HG03045 (cell line): ENCODE measurements at regions not wholly inside any gene's neighbourhood (a gene's known extent, or its start where the extent isn't known, plus 50 kb on each side); places are given as distances from the start of the nearest gene placed in this dataset.
"Not testable (repeated sequence)": the region's sequence is repeated elsewhere in the genome, so short reads cannot be mapped to it uniquely, and the experiment has no call there.

ENCODE experiments used
- ATAC-seq: cut with Tn5 transposase; IDR thresholded peaks from one replicate; pipeline ENCODE4 v1.9.1; 2021; ENCODE audit warnings: mild to moderate bottlenecking, moderate library complexity; ENCODE audit not compliant: unreplicated experiment

DNA sequence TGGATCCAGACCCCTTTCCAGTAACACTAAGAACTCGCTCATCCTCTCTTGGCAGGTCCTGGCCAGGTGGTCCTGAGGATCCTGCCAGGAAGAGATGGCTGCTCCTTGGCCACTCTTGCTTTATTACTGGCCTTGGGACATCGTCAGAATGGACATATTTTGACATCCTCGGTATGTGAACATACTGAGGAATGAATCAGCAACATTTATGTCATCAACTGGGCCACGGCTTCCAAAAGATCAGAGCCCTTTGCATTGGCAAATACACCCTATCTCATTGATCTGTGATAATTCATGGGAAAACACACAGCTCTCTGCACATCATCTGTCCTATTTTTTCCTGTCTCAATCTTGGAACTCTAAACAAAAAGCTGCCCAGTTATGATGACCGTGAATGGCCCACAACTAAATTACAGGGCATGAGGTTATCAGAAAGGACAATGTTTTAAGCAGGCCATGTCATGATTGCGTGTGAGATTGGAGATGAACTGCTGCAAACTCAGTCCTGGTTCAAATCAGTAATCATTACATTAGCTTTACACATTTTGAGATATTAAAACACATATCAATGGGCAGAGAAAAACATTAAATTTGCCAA is 1325.8 kb downstream of the AACS start:
- ATAC-seq, result no peak

DNA sequence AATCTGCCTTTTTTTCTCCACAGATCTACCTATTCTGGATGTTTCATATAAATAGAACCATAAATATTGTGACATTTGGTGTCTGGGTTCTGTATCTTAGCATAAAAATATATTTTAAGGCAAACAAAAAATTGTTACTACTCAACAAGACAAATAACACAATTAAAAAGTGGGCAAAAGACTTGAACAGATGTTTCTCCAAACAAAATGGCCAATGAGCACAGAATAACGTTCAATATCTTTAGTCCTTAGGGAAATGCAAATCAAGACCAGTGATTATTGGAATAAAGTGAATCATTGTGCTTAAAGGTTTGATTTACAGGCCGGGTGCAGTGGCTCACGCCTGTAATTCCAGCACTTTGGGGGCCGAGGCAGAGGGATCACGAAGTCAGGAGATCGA is 1331.3 kb downstream of the AACS start:
- no peak for ATAC-seq

DNA sequence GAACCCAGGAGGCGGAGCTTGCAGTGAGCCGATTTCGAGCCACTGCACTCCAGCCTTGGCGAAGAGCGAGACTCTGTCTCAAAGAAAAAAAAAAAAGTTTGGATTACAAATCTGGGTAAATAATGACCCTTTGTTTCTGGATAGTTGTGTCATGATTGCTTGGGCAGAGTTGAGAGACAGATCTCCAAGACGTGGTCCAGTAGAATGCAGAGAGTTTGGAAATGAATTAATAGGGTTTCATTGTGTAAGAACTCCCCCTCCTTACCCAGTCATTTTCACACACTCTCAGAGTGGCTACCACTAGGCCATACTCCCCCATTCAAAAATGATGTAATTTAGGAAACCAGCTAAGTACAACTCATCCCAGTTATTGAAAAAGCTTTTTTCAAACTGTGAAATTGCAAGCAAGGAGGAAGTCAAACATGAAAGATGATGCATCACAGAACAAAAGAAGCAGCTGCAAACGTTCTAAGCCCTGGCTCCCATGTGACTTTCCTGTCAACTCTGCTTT is 1331.9 kb downstream of the AACS start:
- ATAC-seq, result no peak

GRCh38 chr12:126397660-126398059 is 1332.4 kb downstream of the AACS start:
- no peak for ATAC-seq

DNA sequence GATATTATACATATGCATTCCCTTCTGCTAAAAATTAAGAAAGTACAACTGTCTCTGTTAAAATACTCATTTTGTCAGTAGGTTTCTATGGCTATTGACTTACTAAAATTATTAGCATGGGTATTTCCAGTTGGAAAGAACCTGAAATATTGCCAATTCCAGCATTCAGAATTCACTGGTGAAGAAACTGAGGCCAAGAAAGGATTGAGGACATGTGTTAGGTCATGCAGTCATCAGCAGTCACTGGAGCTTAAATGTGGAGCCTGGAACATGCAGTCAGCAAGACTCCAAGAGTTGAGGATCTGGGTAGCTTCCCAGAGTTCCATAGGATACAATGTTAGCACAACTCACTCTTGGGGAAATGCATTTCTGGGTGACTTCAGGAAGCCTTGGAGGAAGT is 1335.6 kb downstream of the AACS start:
- no peak for ATAC-seq

DNA sequence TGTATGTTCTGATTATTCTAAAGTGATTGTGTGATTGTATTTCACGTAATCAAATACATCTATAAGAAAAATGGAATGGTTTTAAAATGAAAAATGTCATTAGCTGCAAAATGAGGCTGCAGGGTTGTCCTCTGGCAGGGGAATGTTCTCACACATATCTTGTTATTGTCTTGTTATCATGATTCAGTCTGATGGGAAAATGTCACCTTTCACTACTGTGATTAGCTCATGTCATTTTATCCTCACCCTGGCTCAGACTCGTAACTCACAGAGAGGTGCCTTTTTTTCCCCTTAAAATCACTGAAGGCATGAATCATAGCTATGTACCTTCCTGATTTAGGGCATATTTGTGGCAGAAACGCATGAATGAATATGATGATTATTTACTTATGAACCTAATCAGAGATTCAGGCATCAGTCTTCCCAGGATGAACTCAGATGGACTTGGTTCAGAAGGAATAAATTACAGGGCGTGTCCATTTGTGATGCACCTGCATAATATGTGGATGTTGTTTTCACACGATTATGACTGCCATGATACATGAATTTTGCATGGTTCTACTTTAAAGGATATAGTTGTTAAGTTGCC is 1339.2 kb downstream of the AACS start:
- no peak for ATAC-seq

GRCh38 chr12:126418400-126418799 is 1353.2 kb downstream of the AACS start:
- ATAC-seq, result no peak

DNA sequence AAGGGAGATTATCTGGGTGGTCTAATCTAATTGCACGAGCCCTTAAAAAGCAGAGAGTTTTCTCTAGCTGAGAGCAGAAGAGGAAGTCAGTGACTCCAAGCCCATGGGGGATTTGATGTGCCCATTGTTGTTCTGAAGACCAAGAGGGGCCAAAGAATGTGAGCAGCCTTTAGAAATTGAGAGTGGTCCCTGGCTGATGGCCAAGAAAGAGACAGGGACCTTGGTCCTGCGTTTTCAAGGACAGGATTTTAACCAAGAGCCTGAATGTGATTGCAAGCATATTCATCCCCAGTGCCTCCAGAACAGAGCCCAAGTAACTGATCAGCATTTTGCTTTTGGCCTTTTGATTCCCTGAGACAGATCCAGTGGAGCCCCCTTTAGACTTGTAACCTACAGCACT is 1353.9 kb downstream of the AACS start:
- ATAC-seq, result no peak

DNA sequence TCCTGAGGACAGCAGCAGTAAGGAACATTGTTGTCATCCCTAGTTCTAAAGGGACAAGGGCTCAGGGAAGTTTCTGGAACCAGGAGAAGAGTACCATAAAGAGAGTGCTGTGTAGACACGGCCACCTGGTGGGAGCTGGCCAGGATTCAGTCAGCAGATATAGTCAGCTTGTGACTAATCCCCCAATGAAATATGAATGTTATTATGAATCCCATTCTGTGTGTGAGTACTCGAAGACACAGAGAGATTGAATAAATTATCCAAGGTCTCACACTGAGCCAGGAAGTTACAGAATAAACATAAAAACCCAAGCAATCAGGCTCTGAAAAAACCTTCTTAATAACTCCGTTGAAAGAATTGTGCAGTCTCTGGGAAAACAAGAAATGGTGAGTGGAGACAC is 1359.5 kb downstream of the AACS start:
- no peak for ATAC-seq

DNA sequence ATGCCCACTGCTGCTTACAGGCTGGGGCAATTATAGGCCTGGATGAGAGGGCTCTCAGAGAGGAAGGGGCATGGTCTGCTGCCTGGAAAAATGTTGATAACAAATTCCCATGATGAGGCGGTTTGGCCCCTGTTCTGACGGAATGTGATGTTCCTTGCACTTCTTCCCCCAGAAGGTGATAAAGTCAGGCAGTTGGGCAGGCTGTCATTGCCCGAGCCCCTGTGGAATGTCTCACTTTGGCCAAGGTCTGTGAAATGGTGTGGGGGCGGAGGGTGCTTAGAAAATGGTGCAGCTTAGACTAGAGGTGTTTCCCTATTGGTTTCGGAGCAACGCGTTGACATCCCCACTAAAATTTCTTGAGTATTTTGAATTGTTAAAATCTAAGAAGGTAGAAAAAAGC is 1360.0 kb downstream of the AACS start:
- no peak for ATAC-seq

DNA sequence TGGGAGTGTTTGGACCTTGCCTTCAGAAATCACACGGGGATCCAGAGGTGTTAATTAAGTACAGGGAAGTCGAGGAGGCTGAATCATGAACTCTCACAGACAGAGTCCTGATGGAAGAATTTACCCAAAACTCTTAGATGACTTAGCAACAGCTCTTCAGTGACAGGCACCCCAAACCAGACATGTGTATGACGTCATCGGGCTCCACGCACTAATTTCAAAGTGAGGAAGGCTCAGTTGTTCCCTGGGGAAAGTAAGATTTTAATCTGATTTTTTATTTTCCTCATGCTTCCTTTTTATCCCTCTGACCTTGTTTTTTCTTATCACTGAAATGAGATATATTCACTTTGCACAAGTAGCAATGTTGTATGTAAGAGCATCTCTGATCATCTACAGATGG is 1363.5 kb downstream of the AACS start:
- no peak for ATAC-seq

- no peak for ATAC-seq
Observed at GRCh38 chr12:126430921-126431320, 1365.7 kb downstream of the AACS start.

DNA sequence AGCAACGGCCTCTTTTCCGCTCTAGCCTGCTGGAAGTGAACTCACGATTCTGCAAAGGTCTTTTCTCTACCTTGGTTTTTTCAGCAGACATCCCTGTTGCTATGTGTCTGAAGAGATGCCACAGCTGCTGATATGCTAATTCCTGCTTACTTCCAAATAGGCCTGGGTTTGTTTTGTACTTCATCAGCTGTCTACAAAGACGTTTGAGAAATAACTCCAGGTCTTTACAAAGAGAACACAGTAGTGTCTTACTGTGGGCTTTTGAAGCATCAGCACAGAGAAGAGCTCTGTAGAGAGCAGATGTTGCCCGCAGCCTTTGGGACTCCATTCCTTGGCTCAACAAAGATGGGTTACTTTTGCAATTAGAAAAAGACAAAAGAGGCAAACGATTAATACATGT is 1366.5 kb downstream of the AACS start:
- no peak for ATAC-seq

GRCh38 chr12:126432780-126433179 is 1367.5 kb downstream of the AACS start:
- no peak for ATAC-seq

GRCh38 chr12:126434412-126434985 is 1369.3 kb downstream of the AACS start:
- ATAC-seq, result no peak

GRCh38 chr12:126436041-126436440 is 1370.8 kb downstream of the AACS start:
- ATAC-seq, result no peak

- ATAC-seq, result no peak
Observed at GRCh38 chr12:126437934-126438333, 1372.7 kb downstream of the AACS start.

DNA sequence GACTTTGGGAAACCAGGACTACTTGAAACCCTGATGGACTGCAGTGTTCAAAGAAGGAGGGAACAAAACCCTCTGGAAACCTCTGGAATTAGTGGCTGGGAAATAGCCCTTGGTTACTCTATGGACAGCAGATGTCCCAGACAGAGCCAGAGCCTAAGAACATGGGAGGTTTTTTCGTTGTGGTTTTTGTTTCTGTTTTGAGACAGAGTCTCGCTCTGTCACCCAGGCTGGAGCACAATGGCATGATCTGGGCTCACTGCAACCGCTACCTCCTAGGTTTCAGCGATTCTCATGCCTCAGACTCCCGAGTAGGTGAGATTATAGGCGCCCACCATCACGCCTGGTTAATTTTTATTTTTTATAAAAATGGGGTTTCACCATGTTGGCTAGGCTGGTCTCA is 1378.7 kb downstream of the AACS start:
- ATAC-seq, result no peak

GRCh38 chr12:126447346-126447745 is 1382.1 kb downstream of the AACS start:
- ATAC-seq, result no peak

DNA sequence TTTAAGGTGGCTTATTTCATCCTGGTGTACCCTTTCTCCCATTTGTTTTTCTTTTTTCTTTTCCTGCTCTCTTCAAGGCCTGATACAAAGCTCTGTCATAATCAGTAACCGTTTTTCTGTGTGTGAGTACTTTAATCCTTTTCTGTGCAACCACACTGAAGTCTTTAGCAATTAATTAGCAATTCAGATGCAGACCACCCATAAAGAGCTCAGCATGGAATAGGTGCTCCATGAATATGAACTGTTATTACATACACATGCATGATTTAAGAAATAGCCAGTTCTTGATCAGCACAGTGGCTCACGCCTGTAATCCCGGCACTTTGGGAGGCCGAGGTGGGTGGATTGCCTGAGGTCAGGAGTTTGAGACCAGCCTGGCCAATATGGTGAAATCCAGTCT is 1386.6 kb downstream of the AACS start:
- ATAC-seq, result no peak

GRCh38 chr12:126452686-126453085 is 1387.5 kb downstream of the AACS start:
- ATAC-seq, result not testable (repeated sequence)

DNA sequence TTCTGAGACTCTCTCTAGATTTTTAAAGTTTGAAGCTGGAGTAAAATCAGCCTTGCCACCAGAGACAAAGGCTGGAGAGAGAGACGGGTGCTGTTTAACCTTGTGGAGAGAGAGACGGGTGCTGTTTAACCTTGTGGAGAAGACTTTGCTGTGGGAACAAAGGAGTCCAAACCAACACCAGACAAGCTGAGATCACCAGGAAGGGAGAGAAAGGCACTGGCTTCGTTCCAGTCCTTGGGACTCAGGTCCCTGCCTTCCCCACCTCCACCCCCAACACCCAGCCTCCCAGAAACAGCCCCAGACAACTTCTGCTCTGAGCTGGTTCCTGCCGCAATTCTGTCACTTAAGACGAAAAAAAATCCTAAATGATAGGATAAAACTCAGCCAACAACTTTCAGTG is 1389.3 kb downstream of the AACS start:
- ATAC-seq, result no peak

GRCh38 chr12:126457776-126458175 is 1392.5 kb downstream of the AACS start:
- ATAC-seq, result no peak
